Gastrocnemius medialis (tissue), 4 donors: ENCODE measurements at regions not wholly inside any gene's neighbourhood (a gene's known extent, or its start where the extent isn't known, plus 50 kb on each side); places are given as distances from the start of the nearest gene placed in this dataset.

Source experiments
- ATAC-seq, 2 donors: fragments of 150-250 bp; one replicate each; pipeline ENCODE4 v1.9.1; 2016
- DNase-seq, 2 donors: peaks; one replicate each; pipeline ENCODE4 v3.0.0-alpha.2; 2019
- H3K27ac ChIP-seq, 4 donors: fragments of 200-600 bp; sonication (generic); 1 replicate in 1 of 4; 2 replicates in 3 of 4; pipeline ENCODE4 v1.5.1; 2016 to 2018; ENCODE audit warnings: mild to moderate bottlenecking in 2 of 4, moderate library complexity in 1 of 4
- H3K27me3 ChIP-seq, 3 donors: fragments of 200-600 bp; sonication (generic) in 2 of 3; 1 replicate in 1 of 3; 2 replicates in 2 of 3; pipeline versions ENCODE4 v1.5.1 to v1.6.0; 2016 to 2019; ENCODE audit warnings: mild to moderate bottlenecking in 1 of 3, moderate library complexity in 1 of 3
- H3K36me3 ChIP-seq, 2 donors: fragments of 200-600 bp; sonication (generic) in 1 of 2; one replicate each; pipeline ENCODE4 v1.5.1; 2017 to 2018
- H3K4me1 ChIP-seq, 2 donors: fragments of 200-600 bp; sonication (generic) in 1 of 2; one replicate each; pipeline ENCODE4 v1.5.1; 2016 to 2017; ENCODE audit warnings: mild to moderate bottlenecking in 2 of 2
- H3K4me3 ChIP-seq, 4 donors: fragments of 200-600 bp; sonication (generic) in 3 of 4; 1 replicate in 1 of 4; 2 replicates in 3 of 4; pipeline ENCODE4 v1.5.1; 2016 to 2019; ENCODE audit warnings: mild to moderate bottlenecking in 2 of 4
- H3K9me3 ChIP-seq, 3 donors: fragments of 200-600 bp; sonication (generic) in 2 of 3; 1 replicate in 1 of 3; 2 replicates in 2 of 3; pipeline ENCODE4 v1.5.1; 2016 to 2019
- POLR2A ChIP-seq, 2 donors: fragments of 450-650 bp; IDR thresholded peaks; one replicate each; pipeline ENCODE4 v1.6.1; 2017; ENCODE audit warnings: antibody characterized with exemption in 2 of 2, mild to moderate bottlenecking in 2 of 2, moderate library complexity in 2 of 2
- in situ Hi-C, 4 donors: fragments of 200-750 bp; cut with MboI; loops; one replicate each; pipeline versions ENCODE4 v1.15.0 to v1.8.0; 2017; ENCODE audit warnings: low sequenced_read_pairs in 4 of 4
- intact Hi-C: fragments of 100-400 bp; cut with DNase I; formaldehyde crosslinking; loops from one replicate; pipeline ENCODE4 v1.15.1; 2023; ENCODE audit warnings: low total_unique reads
- TF ChIP-seq, protein P1 (sequence below), 5 experiments: fragments of 450-650 bp in 3 of 5; fragments of 200-600 bp in 2 of 5; sonication (generic) in 2 of 5; IDR thresholded peaks in 4 of 5; conservative IDR thresholded peaks in 1 of 5; 1 replicate in 4 of 5; 2 replicates in 1 of 5; pipeline ENCODE4 v1.5.1; 2016 to 2019; ENCODE audit warnings: antibody characterized with exemption in 5 of 5, mild to moderate bottlenecking in 3 of 5, moderate library complexity in 3 of 5

DNA sequence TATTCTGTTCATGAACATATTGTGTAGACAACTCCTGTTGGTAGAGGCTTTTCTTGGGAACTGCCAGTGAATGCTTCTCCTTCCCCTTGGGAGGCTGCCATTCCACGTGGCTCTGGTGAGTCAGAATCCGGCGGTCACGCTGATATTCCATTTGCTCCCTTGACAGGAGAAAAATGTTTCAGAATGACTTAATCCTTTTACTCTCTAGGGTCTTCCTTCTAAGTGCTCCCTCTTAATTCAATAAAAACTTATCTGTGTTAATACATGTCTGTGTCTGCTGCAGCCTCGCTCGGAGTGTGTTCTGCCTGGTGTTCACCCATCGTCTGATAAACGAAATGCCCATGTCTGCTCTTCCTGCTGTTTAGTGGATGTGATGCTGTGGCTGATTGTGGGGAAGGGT lies 278.6 kb downstream of the ARHGAP12 start:
- Histone ChIP-seq H3K4me3 (peak overlapping the region; percentile 37 to 45 (median 39)), H3K27me3 (no peaks in the 10 kb centered on the region), H3K36me3 (no peaks in the 10 kb centered on the region), H3K4me1 (peaks cover 6 to 12% of the 10 kb centered on the region in 2 donors), H3K27ac (peak overlapping the region; percentile 71 to 79 (median 72)), H3K9me3 (no peaks in the 10 kb centered on the region)
- intact Hi-C loops = loop anchor here (1.0 to 2.0 kb wide), 2 partner anchors 27 to 47 kb away; no protein-coding TSS in a partner anchor
- ATAC-seq (peak; percentile 98 to 99), DNase-seq (peak; percentile 81 to 84)
- TF ChIP-seq POLR2A (IDR thresholded peaks at IDR 0.05) = no peak
- TF ChIP-seq, protein P1, sequence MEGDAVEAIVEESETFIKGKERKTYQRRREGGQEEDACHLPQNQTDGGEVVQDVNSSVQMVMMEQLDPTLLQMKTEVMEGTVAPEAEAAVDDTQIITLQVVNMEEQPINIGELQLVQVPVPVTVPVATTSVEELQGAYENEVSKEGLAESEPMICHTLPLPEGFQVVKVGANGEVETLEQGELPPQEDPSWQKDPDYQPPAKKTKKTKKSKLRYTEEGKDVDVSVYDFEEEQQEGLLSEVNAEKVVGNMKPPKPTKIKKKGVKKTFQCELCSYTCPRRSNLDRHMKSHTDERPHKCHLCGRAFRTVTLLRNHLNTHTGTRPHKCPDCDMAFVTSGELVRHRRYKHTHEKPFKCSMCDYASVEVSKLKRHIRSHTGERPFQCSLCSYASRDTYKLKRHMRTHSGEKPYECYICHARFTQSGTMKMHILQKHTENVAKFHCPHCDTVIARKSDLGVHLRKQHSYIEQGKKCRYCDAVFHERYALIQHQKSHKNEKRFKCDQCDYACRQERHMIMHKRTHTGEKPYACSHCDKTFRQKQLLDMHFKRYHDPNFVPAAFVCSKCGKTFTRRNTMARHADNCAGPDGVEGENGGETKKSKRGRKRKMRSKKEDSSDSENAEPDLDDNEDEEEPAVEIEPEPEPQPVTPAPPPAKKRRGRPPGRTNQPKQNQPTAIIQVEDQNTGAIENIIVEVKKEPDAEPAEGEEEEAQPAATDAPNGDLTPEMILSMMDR (IDR thresholded peaks at IDR 0.05 in 4 of 5, conservative IDR thresholded peaks at IDR 0.05 in 1 of 5) = no peak
- in situ Hi-C loops = no loop called here

DNA sequence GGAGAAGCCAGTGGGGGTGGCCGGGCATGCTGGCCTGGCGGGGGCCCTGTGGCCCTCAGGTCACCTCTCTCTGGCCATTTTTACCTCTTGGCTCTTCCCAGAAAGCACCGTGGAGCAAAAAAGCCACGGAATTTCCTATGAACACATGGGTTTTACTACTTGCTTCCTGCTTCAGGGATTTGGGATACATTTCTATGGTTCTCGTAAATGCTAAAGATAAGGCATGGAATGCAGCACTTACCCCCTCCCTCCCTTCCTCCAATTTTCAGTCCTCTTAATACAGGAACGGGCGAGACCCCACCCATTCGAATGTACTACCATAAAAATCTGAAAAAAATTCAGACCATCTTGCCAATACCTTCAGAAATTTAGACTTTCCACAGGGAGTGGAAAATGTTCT lies 279.7 kb downstream of the ARHGAP12 start:
- Histone ChIP-seq H3K4me3 (no peak overlapping the region), H3K27ac (peak overlapping the region in 2 of 4 donors; percentile 74 to 79), H3K27me3 (no peaks in the 10 kb centered on the region), H3K36me3 (no peaks in the 10 kb centered on the region), H3K4me1 (peaks cover 6 to 12% of the 10 kb centered on the region in 2 donors), H3K9me3 (no peaks in the 10 kb centered on the region)
- DNase-seq (no peak), ATAC-seq (no peak)
- in situ Hi-C loops (no loop called here), intact Hi-C loops (no loop called here)
- TF ChIP-seq, protein P1 (IDR thresholded peaks at IDR 0.05 in 4 of 5, conservative IDR thresholded peaks at IDR 0.05 in 1 of 5) = no peak
- no peak for TF ChIP-seq POLR2A (IDR thresholded peaks at IDR 0.05)

DNA sequence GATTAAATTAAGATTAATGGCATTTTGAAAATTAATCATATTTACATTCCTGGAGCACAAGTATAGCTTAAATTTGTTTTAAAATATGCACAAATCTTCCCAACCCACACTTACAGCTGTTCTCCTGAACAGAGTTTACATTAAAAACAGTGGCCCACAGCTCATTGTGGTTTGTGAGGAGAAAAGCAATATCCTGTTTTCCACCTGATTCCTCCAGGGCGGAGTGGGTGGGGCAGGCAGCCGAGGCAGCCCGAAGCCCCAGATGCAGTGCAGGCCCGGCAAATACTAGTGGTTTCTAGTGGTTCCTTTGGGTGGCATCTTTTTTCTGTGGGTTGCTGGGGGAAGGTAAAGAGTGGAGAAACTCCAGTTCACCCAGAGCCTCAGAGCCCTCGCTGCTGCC lies 280.8 kb downstream of the ARHGAP12 start:
- H3K27ac ChIP-seq = no peak overlapping the region
- no peaks in the 10 kb centered on the region for H3K36me3 ChIP-seq
- ATAC-seq = no peak
- H3K4me3 ChIP-seq = no peak overlapping the region
- no peak for DNase-seq
- TF ChIP-seq, protein P1 (IDR thresholded peaks at IDR 0.05 in 4 of 5, conservative IDR thresholded peaks at IDR 0.05 in 1 of 5) = no peak
- TF ChIP-seq POLR2A (IDR thresholded peaks at IDR 0.05) = no peak
- H3K4me1 ChIP-seq = peaks cover 6 to 12% of the 10 kb centered on the region in 2 donors
- intact Hi-C loops = no loop called here
- no peaks in the 10 kb centered on the region for H3K9me3 ChIP-seq
- H3K27me3 ChIP-seq = no peaks in the 10 kb centered on the region
- in situ Hi-C loops = no loop called here

DNA sequence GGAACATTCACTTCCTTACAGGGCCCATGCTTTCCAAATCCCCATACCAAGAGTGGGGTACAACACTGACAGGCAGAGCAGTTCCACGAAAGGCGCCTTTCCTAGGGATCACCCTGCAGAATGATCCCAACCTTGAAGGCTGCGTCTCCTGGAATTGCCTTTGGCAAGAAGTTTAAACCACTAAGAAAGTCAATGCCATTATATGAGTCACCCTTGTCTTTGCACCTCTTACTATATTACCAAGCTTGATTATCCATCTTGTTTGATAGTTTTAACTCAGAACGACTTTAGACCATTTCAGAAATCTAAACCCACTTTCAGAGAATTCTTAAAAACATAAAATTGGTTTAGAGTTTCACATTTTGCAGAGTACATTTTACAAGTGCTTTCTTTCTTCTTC lies 282.1 kb downstream of the ARHGAP12 start:
- Histone ChIP-seq H3K27ac (no peak overlapping the region), H3K27me3 (no peaks in the 10 kb centered on the region), H3K36me3 (no peaks in the 10 kb centered on the region), H3K4me3 (no peak overlapping the region), H3K4me1 (peaks cover 6 to 12% of the 10 kb centered on the region in 2 donors), H3K9me3 (no peaks in the 10 kb centered on the region)
- in situ Hi-C loops = no loop called here
- intact Hi-C loops = no loop called here
- DNase-seq = no peak
- no peak for ATAC-seq
- TF ChIP-seq, protein P1 (IDR thresholded peaks at IDR 0.05 in 4 of 5, conservative IDR thresholded peaks at IDR 0.05 in 1 of 5) = no peak
- TF ChIP-seq POLR2A (IDR thresholded peaks at IDR 0.05) = no peak

DNA sequence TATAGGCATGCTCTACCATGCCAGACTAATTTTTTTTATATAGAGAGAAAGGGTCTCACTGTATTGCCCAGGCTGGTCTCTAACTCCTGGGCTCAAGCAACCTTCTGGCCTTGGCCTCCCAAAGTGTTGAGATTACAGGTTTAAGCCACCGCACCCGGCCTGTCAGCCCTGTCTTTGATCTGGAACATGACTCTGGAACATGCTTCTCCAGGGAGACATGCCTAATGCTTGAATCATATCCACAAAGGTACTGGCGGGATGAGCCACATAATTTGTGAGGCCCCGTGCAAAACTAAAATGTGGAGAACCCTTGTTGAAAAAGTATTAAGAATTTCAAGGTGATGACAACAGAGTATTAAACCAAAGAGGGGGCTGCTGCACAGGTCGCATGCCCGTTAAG lies 282.8 kb downstream of the ARHGAP12 start:
- Histone ChIP-seq H3K9me3 (no peaks in the 10 kb centered on the region), H3K4me1 (peaks cover 6 to 12% of the 10 kb centered on the region in 2 donors), H3K27ac (no peak overlapping the region), H3K4me3 (no peak overlapping the region), H3K27me3 (no peaks in the 10 kb centered on the region), H3K36me3 (no peaks in the 10 kb centered on the region)
- DNase-seq (no peak), ATAC-seq (no peak)
- TF ChIP-seq, protein P1 (IDR thresholded peaks at IDR 0.05 in 4 of 5, conservative IDR thresholded peaks at IDR 0.05 in 1 of 5) = no peak
- no peak for TF ChIP-seq POLR2A (IDR thresholded peaks at IDR 0.05)
- intact Hi-C loops (no loop called here), in situ Hi-C loops (no loop called here)
